GM23338 (cell line): ENCODE measurements at regions not wholly inside any gene's neighbourhood (a gene's known extent, or its start where the extent isn't known, plus 50 kb on each side); places are given as distances from the start of the nearest gene placed in this dataset.

Experiments
- ATAC-seq: fragments of 200-7000 bp; cut with Tn5 transposase; 3 replicates; pipeline ENCODE4 v1.9.1; 2020
- DNase-seq: peaks from one replicate; pipeline ENCODE4 v3.0.0-alpha.2; 2015; ENCODE audit warnings: low spot score
- H2AFZ ChIP-seq: fragments of 200-600 bp; sonication (generic); 2 replicates; pipeline ENCODE4 v1.8.0; 2016; ENCODE audit warnings: antibody characterized with exemption, mild to moderate bottlenecking, moderate library complexity
- H3F3A ChIP-seq: fragments of 200-600 bp; sonication (generic); replicated peaks from 2 replicates; pipeline ENCODE4 v1.8.0; 2017; ENCODE audit warnings: antibody characterized with exemption, mixed run types, low read depth
- H3K27ac ChIP-seq: fragments of 200-600 bp; sonication (generic); 2 replicates; pipeline ENCODE4 v1.6.1; 2016; ENCODE audit warnings: low read depth
- H3K27me3 ChIP-seq: fragments of 200-600 bp; sonication (generic); 2 replicates; pipeline ENCODE4 v1.8.0; 2016; ENCODE audit warnings: mild to moderate bottlenecking, mixed run types, moderate library complexity; ENCODE audit not compliant: insufficient read depth
- H3K36me3 ChIP-seq: fragments of 200-600 bp; sonication (generic); 2 replicates; pipeline ENCODE4 v1.8.0; 2016; ENCODE audit warnings: mild to moderate bottlenecking; ENCODE audit not compliant: insufficient read depth
- H3K4me1 ChIP-seq: fragments of 200-600 bp; sonication (generic); 2 replicates; pipeline ENCODE4 v1.8.0; 2016; ENCODE audit warnings: mild to moderate bottlenecking, moderate library complexity; ENCODE audit not compliant: insufficient read depth
- H3K4me2 ChIP-seq: fragments of 200-600 bp; sonication (generic); 2 replicates; pipeline ENCODE4 v1.7.1; 2017; ENCODE audit warnings: mixed run types
- H3K4me3 ChIP-seq: fragments of 200-600 bp; sonication (generic); 2 replicates; pipeline ENCODE4 v1.6.1; 2016; ENCODE audit warnings: mixed run types
- H3K79me2 ChIP-seq: fragments of 200-600 bp; sonication (generic); replicated peaks from 2 replicates; pipeline ENCODE4 v1.8.0; 2017; ENCODE audit warnings: mild to moderate bottlenecking; ENCODE audit not compliant: insufficient read depth
- H3K9me2 ChIP-seq: fragments of 200-600 bp; sonication (generic); 2 replicates; pipeline ENCODE4 v1.8.0; 2017; ENCODE audit not compliant: insufficient read depth
- H4K20me1 ChIP-seq: fragments of 200-600 bp; sonication (generic); replicated peaks from 2 replicates; pipeline ENCODE4 v1.8.0; 2017; ENCODE audit warnings: mild to moderate bottlenecking; ENCODE audit not compliant: insufficient read depth
- H3K27ac Mint-ChIP-seq: 2 replicates; pipeline ENCODE4 v1.8.0; 2020; ENCODE audit warnings: inconsistent platforms, mild to moderate bottlenecking, moderate library complexity, mixed read lengths
- H3K27me3 Mint-ChIP-seq: 3 replicates; pipeline ENCODE4 v1.8.0; 2022; ENCODE audit warnings: low read depth, mild to moderate bottlenecking, moderate library complexity, mixed read lengths, inconsistent platforms; ENCODE audit not compliant: insufficient read depth, poor library complexity
- H3K36me3 Mint-ChIP-seq: 3 replicates; pipeline ENCODE4 v1.8.0; 2021; ENCODE audit warnings: low read depth, mild to moderate bottlenecking, inconsistent platforms, moderate library complexity, mixed read lengths
- H3K4me1 Mint-ChIP-seq: 3 replicates; pipeline ENCODE4 v1.8.0; 2020; ENCODE audit warnings: mild to moderate bottlenecking, inconsistent platforms, mixed read lengths
- H3K4me3 Mint-ChIP-seq: 3 replicates; pipeline ENCODE4 v1.8.0; 2021; ENCODE audit warnings: moderate library complexity, mild to moderate bottlenecking, inconsistent platforms, mixed read lengths
- H3K9me3 Mint-ChIP-seq: 3 replicates; pipeline ENCODE4 v1.8.0; 2020; ENCODE audit warnings: moderate library complexity, mild to moderate bottlenecking, inconsistent platforms, mixed read lengths
- JUNB ChIP-seq: IDR thresholded peaks from one replicate; pipeline ENCODE4 v1.6.1; 2016; ENCODE audit warnings: antibody characterized with exemption; ENCODE audit not compliant: unreplicated experiment
- POLR2AphosphoS5 ChIP-seq: IDR thresholded peaks from 2 replicates; pipeline ENCODE4 v1.6.1; 2016; ENCODE audit warnings: antibody characterized with exemption, low read depth
- ZNF114 ChIP-seq: fragments of 250-450 bp; sonication (Bioruptor Pico); IDR thresholded peaks from 2 replicates; pipeline ENCODE4 v1.5.0; 2020; ENCODE audit warnings: mild to moderate bottlenecking, moderate library complexity
- ZNF331 ChIP-seq: fragments of 250-450 bp; sonication (Bioruptor Pico); IDR thresholded peaks from 2 replicates; pipeline ENCODE4 v1.5.0; 2020; ENCODE audit warnings: low read depth, mild to moderate bottlenecking, moderate library complexity
- ZNF462 ChIP-seq: fragments of 250-450 bp; sonication (Bioruptor Pico); IDR thresholded peaks from 2 replicates; pipeline ENCODE4 v1.5.0; 2020; ENCODE audit warnings: mild to moderate bottlenecking, moderate library complexity
- TF ChIP-seq, protein P1 (sequence below), 2 experiments: fragments of 200-600 bp in 1 of 2; sonication (generic) in 1 of 2; conservative IDR thresholded peaks; 2 replicates each; pipeline versions ENCODE4 v1.5.1 to v1.6.1; 2016 to 2017; ENCODE audit warnings: antibody characterized with exemption in 2 of 2, low read depth in 2 of 2, mild to moderate bottlenecking in 2 of 2, moderate library complexity in 1 of 2

DNA sequence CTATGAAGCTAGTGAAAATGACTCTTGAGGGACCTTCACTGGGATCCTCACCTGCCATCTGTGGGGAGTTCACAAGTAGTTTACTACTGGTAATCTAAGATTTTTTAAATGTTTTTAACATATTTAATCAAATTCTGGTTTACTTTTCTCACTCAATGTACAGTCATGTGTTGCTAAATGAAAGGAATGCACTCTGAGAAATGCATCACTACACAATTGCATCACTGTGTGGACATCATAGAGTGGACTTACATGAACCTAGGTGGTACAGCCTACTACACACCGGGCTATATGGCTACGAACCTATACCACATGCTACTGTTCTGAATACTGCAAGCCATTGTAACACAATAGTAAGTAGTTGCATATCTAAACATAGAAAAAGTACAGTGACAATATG is 528.0 kb downstream of the BCL11A start (continued):
- TF ChIP-seq ZNF462 (no peak), ZNF114 (CRISPR knock-in tag) (no peak)

DNA sequence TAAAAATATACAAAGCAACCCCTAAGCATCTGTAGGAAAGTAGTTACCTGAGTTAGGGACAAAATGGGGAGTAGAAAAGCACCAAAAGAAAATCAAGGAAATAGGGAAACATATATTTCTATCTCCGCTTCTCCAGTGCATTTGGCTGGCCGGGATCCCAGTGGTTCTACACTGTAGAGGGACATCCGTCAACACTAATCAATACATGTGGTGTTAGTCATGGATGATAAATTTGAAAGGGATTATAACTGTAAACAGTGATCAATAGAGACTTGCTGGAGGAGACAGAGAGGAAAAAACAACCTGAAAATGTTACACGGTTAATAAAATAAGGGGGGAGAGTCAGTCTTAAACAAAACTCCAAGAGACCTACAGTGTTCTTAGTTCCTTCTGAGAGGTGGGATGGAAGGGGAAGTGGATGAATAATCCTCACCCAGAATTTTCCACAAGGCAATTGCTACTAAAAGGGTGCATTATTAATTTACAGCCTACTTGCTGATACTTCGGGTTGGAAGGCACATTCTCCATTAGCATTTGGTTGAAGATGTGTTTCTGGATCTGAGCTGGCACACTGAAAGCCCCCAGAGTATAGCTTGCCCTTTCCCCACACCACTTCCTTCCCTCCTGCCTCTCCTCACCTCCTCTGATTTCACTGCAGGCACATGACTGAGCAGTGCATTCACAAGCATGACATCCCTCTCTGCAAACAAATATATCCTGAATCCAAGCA is 530.0 kb downstream of the BCL11A start:
- Histone ChIP-seq H3K4me3 (no peak overlapping the region), H3K4me1 (no peaks in the 10 kb centered on the region), H3K36me3 (no peaks in the 10 kb centered on the region), H3K9me2 (0 out of 2 replicates have a peak, but pooled peaks cover 6% of the 10 kb centered on the region), H3K4me2 (no peak overlapping the region), H3F3A (no peaks in the 10 kb centered on the region), H3K79me2 (no peaks in the 10 kb centered on the region), H4K20me1 (no peaks in the 10 kb centered on the region), H3K27ac (no peak overlapping the region), H2AFZ (peak overlapping the region; percentile 2; the same call in 1 of the 2 replicates), H3K27me3 (no peaks in the 10 kb centered on the region)
- Mint-ChIP-seq H3K4me1 (no peaks in the 10 kb centered on the region), H3K36me3 (no peaks in the 10 kb centered on the region), H3K9me3 (peaks cover 5% of the 10 kb centered on the region; the same call in 2 of the 3 replicates), H3K4me3 (no peak overlapping the region), H3K27me3 (peaks cover 1% of the 10 kb centered on the region), H3K27ac (no peak overlapping the region)
- DNase-seq (no peak), ATAC-seq (no peak)
- TF ChIP-seq POLR2AphosphoS5 (no peak), ZNF462 (no peak), ZNF331 (CRISPR knock-in tag) (no peak), JUNB (no peak)
- TF ChIP-seq, protein P1, sequence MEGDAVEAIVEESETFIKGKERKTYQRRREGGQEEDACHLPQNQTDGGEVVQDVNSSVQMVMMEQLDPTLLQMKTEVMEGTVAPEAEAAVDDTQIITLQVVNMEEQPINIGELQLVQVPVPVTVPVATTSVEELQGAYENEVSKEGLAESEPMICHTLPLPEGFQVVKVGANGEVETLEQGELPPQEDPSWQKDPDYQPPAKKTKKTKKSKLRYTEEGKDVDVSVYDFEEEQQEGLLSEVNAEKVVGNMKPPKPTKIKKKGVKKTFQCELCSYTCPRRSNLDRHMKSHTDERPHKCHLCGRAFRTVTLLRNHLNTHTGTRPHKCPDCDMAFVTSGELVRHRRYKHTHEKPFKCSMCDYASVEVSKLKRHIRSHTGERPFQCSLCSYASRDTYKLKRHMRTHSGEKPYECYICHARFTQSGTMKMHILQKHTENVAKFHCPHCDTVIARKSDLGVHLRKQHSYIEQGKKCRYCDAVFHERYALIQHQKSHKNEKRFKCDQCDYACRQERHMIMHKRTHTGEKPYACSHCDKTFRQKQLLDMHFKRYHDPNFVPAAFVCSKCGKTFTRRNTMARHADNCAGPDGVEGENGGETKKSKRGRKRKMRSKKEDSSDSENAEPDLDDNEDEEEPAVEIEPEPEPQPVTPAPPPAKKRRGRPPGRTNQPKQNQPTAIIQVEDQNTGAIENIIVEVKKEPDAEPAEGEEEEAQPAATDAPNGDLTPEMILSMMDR (conservative IDR thresholded peaks at IDR 0.05; ENCODE audit: low read depth in 2 of 2) = no peak
